Islet precursor cell (in vitro differentiated cells): ENCODE measurements at regions not wholly inside any gene's neighbourhood (a gene's known extent, or its start where the extent isn't known, plus 50 kb on each side); places are given as distances from the start of the nearest gene placed in this dataset.

ENCODE experiments used
- DNase-seq: peaks from one replicate; pipeline ENCODE4 v3.0.0-alpha.2; 2018

DNA sequence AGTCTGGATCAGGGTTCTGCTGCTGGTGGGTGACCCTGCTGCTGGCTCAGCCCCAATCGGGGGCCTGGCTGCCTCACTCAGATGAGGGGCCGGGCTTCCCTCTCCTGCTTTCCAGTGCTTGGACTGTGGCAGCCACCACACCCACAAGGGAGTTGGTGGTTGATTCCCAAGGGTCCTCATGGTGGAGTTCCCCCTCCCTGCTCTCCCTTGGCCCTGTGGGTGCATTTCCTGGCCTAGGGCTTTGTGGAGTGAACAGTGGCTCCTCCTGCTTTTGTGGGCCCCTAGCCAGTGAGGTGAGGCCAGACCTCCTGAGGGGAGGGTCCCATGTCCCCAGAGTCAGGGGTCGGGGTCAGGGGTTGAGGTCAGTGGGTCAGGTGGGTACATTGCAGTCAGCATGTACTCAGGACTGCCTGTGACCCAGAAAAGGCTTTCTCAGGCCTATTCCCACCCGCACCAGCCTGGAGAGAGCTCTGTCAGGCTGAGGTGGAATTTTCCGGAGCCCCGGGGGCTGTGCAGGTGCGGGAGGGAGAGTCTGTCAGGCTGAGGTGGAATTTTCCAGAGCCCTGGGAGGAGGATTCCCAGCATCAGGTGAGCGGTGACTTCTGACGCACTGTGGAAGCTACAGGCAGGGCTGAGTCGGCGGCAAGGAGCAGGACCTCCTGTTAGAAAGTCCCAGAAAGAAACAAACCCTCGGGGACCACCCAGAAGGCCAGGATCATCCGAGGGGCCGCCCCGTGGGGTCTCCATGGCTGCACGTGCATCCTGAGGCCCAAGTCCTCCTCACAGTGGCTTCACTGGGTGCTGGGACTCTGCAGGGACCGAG lies 94.4 kb upstream of the INSIG1 start:
- peak; percentile 62 for DNase-seq

DNA sequence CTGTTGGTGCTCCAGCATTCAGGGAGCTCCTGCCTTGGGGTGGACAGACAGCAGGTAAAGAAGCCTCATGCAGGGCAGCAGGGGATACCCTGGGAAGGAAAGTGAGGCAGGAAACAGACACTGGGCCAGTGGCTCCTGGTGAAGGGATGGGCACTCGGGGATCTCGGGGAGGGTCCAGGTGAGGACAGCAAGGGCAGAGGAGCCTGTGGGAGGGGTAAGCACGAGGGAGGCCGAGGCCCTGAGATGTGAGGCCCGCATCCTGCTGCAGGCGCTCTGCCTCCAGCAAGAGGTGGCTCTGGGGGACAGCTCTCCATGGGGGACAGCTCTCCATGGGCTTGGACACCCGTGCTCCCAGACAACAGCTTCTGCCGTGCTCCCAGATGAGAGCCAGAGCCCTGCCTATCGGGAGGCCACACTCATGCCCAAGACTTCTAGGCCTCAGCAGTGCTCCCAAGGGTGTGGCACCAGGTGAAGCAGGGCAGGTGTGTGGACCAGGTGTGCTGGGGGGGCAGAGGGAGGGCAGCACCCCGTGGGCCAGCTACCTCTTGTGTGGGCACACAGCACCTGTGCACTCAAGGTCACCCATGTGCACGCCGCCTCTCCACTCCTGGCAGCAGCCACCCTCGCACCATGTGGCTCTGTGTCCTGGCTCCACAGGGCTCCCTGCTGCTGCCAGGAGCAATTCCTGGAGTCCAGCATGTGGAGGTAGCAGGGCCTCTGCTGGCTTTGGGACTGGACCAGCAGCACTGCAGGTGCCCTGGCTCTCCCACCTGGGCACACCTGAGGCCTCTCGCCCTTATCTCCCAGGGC lies 93.6 kb upstream of the INSIG1 start:
- no peak for DNase-seq

DNA sequence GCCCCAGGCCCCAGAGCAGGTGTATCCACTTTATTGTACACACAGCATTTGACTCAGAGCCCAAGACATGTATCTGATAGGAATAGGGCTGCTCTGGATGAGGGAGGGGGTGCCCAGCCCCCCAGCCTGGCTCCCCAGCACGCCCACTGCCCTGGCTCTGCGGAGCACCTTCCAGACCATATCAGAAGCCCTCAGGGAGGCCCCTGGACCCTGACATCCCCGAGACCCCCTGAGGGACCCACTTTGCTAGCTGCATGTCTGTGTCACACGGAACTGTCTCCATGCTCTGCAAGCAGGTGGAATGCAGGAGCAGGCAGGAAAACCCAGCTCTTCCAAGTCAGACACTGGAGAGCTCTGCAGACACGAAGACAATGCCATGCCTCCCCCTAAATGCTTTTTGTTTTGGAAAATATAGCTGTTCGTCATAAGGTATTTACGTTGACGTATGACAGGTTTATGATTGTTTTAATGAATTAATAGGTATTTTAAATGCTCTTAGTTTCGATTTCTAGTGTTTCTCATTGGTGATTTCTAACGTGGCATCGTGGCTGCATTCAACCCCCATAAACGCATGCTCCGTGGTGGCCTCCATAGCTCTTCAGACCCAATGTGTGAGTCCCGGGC lies 92.8 kb upstream of the INSIG1 start:
- DNase-seq = no peak

DNA sequence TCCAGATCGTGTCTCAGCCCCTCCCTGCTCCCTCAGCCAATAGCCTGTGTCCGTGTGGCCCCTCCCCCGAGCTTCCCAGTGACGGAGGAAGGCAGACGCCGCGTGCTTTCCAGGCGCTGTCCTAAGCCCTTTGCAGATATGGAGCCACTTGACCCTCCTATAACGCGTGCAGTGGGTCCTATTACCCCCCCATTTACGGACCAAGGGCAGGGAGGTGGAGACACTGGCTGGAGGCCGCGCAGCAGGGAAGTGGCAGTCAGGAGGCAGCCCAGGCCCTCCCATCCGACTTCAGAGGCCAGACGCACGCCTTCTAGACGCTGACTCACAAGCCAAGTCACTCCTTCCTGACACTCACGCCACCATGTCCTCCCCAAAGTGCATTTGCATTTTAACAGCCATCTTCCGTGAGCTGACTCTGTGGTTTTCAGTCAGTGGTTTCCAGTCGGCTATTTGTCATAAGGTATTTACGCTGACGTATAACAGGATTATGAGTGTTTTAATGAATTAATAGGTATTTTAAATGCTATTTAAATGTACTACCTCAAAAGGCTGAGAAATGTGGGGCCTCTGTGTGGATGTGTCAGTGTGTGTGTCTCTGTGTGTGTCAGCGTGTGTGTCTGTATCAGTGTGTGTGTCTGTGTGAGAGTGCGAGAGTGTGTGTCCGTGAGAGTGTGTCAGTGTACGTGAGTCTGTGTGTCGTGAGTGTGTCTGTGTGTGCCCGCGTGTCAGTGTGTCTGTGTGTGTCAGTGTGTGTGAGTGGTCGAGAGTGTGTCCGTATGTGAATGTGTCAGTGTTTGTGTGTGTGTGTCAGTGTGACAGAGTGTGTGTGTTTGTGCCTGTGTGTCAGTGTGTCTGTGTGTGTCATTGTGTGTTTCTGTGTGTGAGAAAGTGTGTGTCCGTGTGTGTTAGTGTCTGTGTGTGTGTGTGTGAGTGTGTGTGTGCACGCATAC lies 92.0 kb upstream of the INSIG1 start:
- peak; percentile 92 for DNase-seq

DNA sequence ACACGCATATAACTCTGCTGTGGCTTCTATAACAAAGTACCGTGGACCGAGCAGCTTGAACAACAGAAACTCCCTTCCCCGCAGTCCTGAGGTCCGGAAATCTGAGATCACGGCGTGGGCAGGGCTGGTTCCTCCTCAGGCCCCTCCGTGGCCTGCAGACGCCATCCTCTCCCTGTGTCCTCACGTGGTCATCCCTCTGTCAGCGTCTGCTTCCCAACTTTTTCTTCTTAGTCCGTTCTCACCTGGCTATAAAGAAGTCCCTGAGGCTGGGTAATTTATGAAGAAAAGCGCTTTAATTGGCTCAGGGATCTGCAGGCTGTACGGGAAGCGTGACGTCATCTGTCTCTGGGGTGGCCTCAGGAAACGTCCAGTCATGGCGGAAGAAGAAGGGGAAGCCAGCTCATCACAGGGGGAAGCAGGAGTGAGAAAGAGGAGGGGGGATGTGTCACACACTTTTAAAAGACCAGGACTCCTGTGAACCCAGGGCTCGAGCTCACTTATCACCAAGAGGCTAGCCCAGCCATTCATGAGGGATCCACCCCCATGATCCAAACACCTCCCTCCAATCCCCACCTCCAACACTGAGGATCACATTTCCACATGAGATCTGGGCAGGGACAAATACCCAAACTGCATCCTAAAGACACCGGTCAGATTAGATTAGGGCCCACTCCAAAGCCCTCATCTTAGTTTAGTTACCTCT lies 91.2 kb upstream of the INSIG1 start:
- no peak for DNase-seq

DNA sequence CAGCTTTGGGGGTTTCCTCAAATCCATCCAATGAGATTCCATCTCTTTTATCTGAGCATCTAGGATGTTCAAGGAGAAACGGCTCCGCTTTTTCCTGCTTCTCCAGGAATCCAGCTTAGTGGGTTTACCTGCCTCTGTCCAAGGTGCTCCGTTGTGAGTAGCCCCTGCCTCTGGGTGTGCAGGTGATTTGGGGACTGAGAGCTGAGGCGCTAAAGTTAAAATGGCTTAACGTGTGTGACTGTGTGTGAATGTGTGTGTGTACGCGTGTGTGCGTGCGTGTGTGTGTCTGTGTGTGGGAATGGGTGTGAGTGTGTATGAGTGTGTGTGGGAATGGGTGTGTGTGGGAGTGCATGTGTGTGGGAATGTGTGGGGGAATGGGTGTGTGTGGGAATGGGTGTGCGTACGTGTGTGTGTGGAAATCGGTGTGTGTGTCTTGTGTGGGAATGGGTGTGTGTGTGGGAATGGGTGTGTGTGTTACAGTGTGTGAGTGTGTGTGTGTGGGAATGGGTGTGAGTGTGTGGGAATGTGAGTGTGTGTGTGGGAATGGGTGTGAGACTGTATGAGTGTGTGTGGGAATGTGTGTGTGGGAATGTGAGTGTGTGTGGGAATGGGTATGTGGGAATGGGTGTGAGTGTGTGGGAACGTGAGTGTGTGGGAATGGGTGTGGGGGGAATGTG lies 90.2 kb upstream of the INSIG1 start:
- DNase-seq = no peak

DNA sequence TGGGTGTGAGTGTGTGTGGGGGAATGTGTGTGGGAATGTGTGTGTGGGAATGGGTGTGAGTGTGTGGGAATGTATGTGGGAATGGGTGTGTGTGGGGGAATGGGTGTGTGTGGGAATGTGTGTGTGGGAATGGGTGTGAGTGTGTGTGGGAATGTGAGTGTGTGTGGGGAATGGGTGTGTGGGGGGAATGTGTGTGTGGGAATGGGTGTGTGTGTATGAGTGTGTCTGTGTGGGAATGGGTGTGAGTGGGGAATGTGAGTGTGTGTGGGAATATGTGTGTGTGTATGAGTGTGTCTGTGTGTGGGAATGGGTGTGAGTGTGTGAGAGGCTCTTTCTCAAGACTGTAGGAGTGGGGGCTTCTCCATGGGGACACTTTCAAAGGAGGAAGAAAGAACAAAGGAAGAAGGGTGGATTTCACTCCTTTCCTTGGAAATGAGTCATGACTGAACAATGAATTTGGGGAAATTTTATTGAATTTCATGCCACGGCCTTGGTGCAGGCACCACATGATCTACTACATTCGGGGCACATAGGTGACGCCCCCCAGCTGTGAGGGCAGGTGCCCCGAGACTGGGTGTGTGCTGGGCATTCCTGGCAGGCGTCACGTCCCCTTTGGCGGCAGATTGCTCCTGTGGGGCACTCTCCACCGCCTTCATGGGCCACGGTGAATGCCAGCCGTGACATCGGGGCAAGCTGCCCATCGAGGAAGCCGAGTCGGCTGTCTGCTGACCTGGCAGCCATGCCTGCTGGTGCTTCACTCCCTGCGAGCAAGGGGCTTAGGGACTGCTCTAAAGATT lies 88.8 kb upstream of the INSIG1 start:
- no peak for DNase-seq

DNA sequence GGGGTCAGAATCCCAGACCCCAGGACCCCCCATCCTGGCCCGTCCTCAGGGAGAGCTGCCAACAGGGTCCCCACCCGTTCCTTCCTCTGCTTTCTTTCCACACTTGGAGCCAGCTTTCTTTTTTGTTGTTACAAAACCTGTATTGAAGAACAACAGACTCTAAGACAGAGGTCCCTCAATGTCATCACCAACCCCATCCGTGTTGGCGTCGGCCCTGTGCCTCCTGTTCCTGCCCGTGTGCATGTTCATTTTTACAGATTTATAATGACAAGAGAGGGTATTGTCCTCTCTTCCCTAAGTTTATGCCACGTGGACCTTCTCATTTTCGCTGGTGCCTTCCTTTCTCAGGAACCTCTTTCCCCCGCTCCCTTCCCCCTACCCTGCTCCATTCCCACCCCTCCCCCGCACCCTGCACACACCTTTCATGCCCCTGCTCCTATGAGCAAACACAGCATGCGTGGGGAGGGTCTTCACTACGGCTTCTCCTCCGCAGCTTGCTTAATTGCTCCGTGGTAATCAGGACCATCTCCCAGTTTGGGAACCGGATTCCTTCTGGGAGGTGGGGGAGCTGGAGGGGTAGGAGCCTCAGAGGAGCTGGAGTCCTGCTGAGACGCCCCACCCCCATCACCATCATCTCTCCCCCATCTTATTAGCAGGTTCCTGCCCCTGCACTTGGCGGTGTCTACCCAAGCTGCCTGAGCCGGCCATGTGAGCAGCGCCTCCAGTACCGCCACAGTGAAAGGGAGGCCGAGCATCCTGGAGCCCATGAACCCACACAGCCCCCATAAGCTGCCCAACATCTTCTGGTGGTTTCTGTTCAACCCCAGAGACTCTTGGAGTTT lies 88.0 kb upstream of the INSIG1 start:
- no peak for DNase-seq

DNA sequence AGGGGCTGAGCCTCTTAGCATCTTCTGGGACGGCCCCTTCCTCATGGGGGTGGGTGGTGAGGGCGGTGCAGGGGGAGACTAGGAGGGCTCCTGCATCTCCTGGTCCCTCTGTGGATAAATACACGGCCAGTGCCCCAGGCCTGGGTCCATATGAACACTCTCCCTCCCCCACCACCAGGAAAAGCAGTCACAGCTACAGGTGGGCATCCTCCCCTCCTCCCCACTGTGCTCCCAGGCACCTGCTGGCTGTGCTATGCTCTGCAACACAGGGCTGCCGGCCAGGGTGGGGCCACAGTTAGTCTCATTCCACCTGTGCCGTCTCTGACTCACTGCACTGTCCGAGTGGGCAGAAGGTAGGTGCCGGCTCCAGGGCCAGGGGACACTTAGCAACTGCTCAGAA lies 87.3 kb upstream of the INSIG1 start:
- DNase-seq = no peak

DNA sequence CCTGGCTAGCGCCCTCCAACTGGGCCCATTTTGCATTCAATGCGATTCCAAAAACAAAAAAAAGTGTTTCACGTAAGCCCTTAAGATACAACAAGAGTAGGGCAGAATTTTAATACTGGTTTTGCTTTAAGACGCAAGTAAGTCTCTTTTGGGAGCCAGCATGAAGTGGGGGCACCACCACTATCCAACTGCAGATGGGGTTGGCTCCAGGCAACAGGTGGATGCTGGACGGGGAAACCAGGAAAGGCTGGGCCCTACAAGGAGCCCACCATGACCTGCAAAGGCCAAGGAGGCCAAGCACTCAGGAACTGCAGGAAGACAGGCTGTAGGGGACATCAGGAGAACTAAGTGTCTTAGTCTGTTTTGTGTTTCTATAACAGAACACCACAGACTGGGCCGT lies 86.5 kb upstream of the INSIG1 start:
- no peak for DNase-seq

DNA sequence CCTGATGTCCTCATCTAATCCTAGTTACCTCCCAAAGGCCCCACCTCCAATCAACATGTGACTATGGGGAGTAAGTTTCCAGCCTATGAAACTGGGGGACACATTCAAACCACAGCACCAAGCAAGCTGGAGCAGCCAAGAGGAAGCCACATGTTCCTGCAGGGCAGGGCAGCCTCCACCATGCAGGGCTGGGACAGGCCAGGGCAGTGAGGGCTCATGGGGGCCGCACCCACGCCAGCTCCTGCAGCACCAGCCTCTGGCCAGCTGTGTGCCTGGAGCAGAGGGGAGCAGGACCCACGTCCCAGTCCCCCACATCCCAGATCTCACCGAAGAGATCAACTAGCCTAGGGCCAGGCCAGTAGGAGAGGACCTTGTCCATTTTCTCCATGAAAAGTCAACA lies 85.9 kb upstream of the INSIG1 start:
- no peak for DNase-seq

DNA sequence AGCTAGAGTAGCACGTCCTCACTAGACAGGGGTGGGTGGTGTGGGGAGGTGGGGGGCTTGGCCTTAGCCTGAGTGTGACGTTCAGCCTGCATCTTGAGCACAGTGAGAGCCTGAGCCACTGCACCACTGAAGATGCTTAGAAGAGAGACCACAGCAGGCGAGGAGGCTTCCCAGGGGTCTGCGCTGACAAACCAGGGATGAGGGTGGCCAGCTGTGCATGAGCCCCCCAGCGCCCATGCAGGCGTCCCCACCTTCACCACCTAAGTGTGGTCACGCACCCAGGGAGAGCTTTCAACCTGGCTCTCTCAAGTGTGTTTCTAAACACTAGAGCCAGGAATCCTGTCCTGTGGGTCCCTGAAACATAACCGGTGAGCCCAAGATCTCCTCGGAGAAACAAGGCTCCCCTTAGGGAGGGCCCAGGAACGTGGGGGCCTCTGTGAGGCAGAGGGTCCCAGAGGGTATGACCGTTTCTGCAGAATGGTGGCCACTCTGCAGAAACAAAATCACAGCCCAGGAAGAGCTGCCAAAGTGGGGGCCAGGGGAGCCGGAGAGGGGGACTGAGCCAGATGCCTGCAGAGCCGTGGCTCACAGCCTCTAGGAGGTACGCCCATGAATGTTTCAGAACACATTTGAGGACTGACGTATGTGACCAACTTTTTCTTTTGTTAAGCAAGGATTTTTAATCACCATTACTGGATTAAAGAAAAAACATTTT lies 85.2 kb upstream of the INSIG1 start:
- no peak for DNase-seq

DNA sequence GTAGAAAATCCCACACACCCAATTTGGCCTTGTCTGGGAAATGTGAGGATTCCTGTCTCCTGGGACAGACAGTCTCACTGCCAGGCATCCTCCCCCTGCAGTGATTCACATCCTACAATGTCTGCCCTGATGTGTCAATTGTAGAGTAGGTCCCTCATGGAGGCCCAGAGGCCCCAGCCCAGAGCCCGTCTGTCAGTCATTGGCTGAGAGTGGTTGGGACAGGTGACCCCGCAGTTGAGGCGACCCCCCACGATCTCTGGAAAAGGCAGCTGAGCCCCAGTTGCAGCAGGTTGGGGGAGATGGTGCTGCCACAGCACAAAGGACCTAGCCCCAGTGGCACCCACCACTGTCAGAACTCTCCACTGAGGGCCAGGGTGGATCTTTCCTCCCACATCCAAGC lies 84.3 kb upstream of the INSIG1 start:
- no peak for DNase-seq

DNA sequence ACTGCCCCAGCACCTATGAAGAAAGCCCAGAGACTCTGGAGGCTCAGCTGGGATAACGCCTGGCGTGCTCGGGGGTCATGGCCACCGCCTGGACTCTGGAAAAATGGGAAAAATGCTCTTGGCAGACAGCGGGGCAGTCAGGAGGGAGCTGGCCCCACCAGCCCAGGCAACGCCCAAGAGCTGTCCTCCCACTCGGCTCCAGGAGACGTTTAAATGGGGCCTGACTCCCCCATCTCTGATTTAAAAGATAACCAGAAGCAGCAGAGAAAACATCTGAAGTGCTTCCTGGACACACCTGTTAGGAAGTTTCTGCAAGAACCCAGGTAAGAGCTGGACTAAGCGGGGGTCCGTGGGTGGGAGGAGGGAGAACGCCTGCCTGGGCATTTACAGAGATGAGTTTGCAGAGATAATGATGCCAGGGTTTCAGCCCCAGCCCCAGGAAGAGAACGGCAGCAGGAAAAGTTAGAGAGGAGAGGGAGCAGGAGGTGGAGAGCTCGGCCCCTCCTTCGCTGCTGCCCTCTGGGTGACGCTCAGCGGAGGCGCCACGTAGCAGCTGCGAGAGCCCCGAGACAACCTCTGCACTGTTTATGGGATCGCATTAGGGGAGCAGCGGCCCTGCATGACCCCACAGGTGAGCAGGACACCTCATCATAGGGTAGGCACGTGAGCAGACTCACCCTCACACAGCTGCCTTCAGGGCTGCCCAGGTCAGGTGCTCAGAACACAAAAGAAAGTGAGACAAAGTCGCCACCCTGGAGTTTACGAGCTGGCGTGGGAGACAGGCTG lies 83.5 kb upstream of the INSIG1 start:
- no peak for DNase-seq

DNA sequence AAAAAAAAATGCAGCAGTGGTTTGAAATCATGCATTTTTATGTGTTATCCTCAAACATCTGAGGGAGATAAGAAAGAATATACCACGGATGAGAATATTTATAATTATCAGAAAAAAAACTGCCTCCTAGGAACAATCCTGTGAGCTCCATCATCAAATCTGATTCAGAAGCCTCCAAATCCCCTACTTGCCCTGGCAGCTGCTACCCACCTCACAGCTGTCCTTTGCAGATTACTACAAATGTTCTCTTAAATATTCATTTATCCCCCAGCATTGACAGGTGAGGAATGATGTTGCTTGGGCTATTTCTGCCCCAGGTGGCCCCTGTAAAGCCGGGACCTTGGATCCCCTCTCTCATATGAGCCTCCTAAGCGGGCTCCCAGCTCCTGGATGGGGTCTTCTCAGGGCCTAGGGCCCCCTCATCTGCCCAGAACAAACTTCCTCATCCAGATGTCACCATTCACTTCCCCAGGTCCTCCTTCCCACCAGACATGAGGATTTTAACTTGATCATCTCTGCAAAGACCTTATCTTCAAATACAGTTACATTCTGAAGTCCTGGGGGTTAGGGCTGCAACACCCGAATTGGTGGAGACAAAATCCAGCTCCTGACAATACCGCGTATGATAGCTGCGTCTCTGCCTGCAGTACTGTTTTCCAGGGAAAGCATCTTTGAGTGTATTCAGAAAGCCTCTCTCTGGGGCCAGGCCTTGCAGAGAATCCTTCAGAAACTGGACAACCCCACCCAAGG lies 81.9 kb upstream of the INSIG1 start:
- DNase-seq = no peak

DNA sequence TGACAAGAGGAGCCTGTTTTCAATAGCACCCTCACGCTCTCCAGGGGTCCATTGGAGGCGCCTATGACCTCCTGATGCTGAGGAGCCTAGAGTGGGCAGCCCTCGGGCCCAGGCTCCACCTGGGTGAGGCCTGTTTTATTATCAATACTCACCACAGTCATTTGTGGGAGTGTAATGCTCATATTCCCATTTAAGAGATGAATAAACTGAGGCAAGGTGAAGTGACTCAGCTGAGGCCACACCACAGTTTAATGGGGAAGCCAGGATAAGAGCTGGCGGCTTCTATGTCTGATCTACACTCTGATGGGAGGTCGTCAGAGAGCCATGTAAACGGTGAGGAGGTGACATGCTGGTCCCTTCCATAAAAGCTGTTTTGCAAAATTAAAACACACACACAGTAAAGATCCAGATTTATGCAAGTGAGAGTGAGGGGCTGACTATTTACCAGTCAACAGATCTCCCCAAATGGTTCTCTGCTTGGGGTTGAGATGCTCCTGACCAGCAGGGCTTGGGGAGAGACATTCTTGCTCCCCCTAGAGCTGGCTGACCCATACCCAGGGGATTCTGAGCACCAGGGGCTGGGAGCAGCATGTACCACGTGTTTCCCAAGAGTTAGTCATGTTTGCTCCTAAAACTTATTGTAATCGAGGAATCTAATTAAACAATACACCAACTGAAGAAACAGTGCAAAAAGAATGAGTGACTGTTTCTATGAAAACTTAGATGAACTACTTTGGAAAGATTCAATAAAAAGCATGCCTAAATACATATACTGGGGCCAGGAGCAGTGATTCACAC lies 81.0 kb upstream of the INSIG1 start:
- no peak for DNase-seq
